ENCODE measurements at regions not wholly inside any gene's neighbourhood (a gene's known extent, or its start where the extent isn't known, plus 50 kb on each side); places are given as distances from the start of the nearest gene placed in this dataset.
"Not testable (repeated sequence)": the region's sequence is repeated elsewhere in the genome, so short reads cannot be mapped to it uniquely, and the experiment has no call there.

DNA sequence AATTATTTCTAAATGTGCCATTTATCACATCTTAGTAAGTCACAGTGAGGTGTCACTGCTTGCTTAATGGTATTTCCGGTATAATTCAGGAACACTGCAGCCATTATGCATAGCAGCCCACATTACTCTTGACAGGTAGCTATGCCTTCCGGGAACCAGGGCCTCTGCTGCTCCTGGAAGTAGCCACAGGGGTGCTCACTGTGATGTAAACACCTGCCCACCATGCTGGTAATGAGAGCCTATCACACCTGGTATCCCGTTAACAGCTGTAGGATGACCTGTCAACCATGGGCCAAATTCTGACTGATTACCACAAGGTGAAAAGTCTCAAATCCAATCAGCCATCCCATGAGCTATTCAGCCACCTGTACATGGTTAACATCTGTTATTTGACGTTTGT is 647.0 kb upstream of the NXPH2 start:
- Mint-ChIP-seq H3K4me3 (no peak overlapping the region), H3K36me3 (no peaks in the 10 kb centered on the region), H3K9me3 (no peaks in the 10 kb centered on the region), H3K4me1 (ENCODE audit: unreplicated experiment) (no peaks in the 10 kb centered on the region), H3K27me3 (no peaks in the 10 kb centered on the region), H3K27ac (no peak overlapping the region)
- DNase-seq (ENCODE audit: extremely low spot score, unreplicated experiment) = no peak
- TF ChIP-seq CTCF (conservative IDR thresholded peaks at IDR 0.05) = no peak

- Mint-ChIP-seq H3K9me3 (no peaks in the 10 kb centered on the region), H3K36me3 (no peaks in the 10 kb centered on the region), H3K27ac (no peak overlapping the region), H3K4me1 (ENCODE audit: unreplicated experiment) (no peaks in the 10 kb centered on the region), H3K27me3 (no peaks in the 10 kb centered on the region), H3K4me3 (no peak overlapping the region)
- no peak for TF ChIP-seq CTCF (conservative IDR thresholded peaks at IDR 0.05)
- DNase-seq (ENCODE audit: extremely low spot score, unreplicated experiment) = no peak
Measured at GRCh38 chr2:139424101-139424500, 643.9 kb upstream of the NXPH2 start.

- Mint-ChIP-seq H3K9me3 (peaks cover 12% of the 10 kb centered on the region), H3K27ac (no peak overlapping the region), H3K27me3 (no peaks in the 10 kb centered on the region), H3K4me1 (ENCODE audit: unreplicated experiment) (no peaks in the 10 kb centered on the region), H3K4me3 (no peak overlapping the region), H3K36me3 (no peaks in the 10 kb centered on the region)
- TF ChIP-seq CTCF (conservative IDR thresholded peaks at IDR 0.05) = no peak
- no peak for DNase-seq (ENCODE audit: extremely low spot score, unreplicated experiment)
Measured at GRCh38 chr2:139411236-139411635, 631.0 kb upstream of the NXPH2 start.

DNA sequence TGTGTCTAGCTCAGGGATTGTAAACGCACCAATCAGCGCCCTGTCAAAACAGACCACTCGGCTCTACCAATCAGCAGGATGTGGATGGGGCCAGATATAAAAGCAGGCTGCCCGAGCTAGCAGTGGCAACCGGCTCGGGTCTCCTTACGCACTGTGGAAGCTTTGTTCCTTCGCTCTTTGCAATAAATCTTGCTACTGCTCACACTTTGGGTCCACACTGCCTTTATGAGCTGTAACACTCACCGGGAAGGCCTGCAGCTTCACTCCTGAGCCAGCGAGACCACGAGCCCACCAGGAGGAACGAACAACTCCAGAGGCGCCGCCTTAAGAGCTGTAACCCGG is 630.6 kb upstream of the NXPH2 start:
- H3K36me3 Mint-ChIP-seq; DNase-seq (ENCODE audit: extremely low spot score, unreplicated experiment); H3K27ac Mint-ChIP-seq; H3K27me3 Mint-ChIP-seq; H3K4me1 Mint-ChIP-seq (ENCODE audit: unreplicated experiment); H3K4me3 Mint-ChIP-seq: not testable (repeated sequence)
- peaks cover 12% of the 10 kb centered on the region for H3K9me3 Mint-ChIP-seq

- not testable (repeated sequence) for H3K4me3 Mint-ChIP-seq; H3K4me1 Mint-ChIP-seq (ENCODE audit: unreplicated experiment); H3K27ac Mint-ChIP-seq; H3K27me3 Mint-ChIP-seq; DNase-seq (ENCODE audit: extremely low spot score, unreplicated experiment); H3K36me3 Mint-ChIP-seq
- peaks cover 12% of the 10 kb centered on the region for H3K9me3 Mint-ChIP-seq
Measured at GRCh38 chr2:139410147-139410832, 630.1 kb upstream of the NXPH2 start.

- H3K27me3 Mint-ChIP-seq = no peaks in the 10 kb centered on the region
- H3K4me1 Mint-ChIP-seq (ENCODE audit: unreplicated experiment) = no peaks in the 10 kb centered on the region
- no peak for TF ChIP-seq CTCF (conservative IDR thresholded peaks at IDR 0.05)
- no peak overlapping the region for H3K27ac Mint-ChIP-seq
- no peak overlapping the region for H3K4me3 Mint-ChIP-seq
- H3K9me3 Mint-ChIP-seq = peaks cover 6% of the 10 kb centered on the region
- no peak for DNase-seq (ENCODE audit: extremely low spot score, unreplicated experiment)
- H3K36me3 Mint-ChIP-seq = no peaks in the 10 kb centered on the region
Measured at GRCh38 chr2:139409212-139409611, 629.0 kb upstream of the NXPH2 start.

DNA sequence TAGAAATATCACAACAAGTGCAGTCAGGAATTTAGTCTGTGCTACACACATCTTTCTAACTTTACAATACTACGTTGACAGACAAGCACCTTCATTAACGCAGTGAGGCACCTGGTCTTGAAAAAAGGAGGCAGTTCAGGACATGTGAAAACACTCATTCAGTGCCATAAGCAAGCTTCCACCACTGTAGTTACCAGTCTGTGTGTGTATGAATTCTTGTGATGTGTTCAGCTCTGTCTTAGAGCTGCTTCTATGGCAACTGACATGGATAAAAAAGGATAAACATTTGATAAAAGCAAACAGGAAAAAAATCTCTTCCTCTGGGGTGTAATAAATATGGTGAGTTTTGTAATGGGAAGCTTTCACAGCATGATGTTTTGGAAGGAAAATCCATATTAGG is 623.8 kb upstream of the NXPH2 start:
- Mint-ChIP-seq H3K36me3 (no peaks in the 10 kb centered on the region), H3K27ac (no peak overlapping the region), H3K4me1 (ENCODE audit: unreplicated experiment) (no peaks in the 10 kb centered on the region), H3K9me3 (no peaks in the 10 kb centered on the region), H3K4me3 (no peak overlapping the region), H3K27me3 (no peaks in the 10 kb centered on the region)
- TF ChIP-seq CTCF (conservative IDR thresholded peaks at IDR 0.05) = no peak
- DNase-seq (ENCODE audit: extremely low spot score, unreplicated experiment) = no peak

All from type B pancreatic cell (in vitro differentiated cells).